DMS 273 (cell line): ENCODE measurements at regions not wholly inside any gene's neighbourhood (a gene's known extent, or its start where the extent isn't known, plus 50 kb on each side); places are given as distances from the start of the nearest gene placed in this dataset.

Experiments used
- DNase-seq: peaks from one replicate; lab custom pipeline; 2025; ENCODE audit not compliant: unreplicated experiment; lab: John Stamatoyannopoulos, UW

DNA sequence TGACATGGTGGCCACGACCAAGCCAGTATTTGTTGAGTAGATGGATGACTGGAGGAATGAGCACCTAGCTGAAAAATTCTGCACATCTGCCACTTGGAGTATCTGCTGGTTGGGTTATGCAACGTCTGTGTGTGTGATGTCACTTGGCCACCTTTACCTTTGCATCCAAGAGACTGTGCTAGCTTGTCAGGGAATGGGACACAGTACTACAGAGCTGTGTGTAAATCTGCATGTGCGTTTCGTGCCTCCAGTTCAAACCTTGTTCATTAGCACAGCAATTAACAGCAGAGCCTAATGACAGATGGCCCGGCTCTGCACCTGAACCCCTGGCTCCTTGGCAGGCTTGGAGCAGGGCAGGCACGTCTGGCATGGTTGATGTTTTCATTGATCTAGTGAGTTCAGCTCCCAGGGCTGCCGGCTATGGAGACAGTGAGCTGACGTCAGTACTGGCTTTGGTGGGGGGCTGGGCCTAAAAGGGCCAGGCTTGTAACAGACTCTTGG is 188.4 kb upstream of the NAV2 start:
- peak; percentile 78 for DNase-seq

GRCh38 chr11:19520681-19521080 is 192.0 kb upstream of the NAV2 start:
- DNase-seq: no peak

DNA sequence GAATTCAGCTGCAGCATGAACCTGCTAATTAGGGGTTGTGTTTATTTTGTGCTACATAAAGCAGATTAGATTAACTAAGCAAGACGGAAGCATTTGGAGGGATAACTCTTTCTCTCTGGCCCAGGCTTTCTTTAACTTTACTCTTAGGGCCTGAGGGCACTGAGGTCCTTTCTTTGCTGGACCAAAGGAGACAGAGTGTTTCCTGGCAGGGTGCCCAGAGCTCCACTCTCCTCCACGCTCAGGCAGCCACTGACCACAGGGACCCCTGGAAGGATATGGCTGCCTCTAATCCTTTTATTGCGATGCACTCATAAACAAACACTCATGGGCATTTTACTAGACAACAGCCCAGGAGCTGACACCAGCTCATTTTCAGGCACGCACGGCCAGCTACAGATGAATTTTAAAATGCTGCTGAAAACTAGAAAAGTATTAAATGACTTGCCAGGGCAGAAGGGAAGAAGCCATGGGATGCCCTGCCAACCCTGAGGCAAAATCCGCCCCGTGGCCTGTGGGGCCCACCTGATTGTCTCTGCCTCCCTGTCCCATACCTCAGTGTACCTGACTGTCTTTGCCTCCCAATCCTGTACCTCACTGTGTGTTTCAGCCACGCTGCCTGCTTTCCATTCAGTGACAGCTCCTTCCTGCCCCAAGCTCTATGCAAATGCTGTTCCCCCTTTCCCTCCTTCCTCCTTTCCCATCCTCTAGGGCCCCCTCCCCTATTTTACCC is 192.6 kb upstream of the NAV2 start:
- DNase-seq: no peak

- DNase-seq: no peak
Observed at GRCh38 chr11:19519353-19519752, 193.3 kb upstream of the NAV2 start.

DNA sequence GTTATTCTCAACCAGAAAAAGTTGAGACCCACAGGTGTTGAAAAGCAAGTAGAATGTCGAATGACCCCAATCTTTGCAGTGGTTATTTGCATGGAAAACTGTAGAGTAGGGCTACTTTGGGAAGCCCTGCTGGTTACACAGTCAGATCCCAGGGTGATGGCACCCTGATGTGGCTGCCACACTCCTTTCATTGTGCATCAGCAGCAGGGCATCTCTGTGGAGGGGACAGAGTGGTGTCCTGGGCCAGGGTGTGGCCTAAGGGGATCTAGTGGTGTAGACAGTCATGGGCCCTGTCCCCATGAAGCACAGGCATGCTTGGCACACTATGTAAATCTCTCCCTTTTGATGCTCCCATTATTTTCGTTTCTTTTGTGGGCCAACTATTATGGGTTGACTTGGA is 199.4 kb upstream of the NAV2 start:
- DNase-seq: no peak

GRCh38 chr11:19512618-19513017 is 200.0 kb upstream of the NAV2 start:
- no peak for DNase-seq

DNA sequence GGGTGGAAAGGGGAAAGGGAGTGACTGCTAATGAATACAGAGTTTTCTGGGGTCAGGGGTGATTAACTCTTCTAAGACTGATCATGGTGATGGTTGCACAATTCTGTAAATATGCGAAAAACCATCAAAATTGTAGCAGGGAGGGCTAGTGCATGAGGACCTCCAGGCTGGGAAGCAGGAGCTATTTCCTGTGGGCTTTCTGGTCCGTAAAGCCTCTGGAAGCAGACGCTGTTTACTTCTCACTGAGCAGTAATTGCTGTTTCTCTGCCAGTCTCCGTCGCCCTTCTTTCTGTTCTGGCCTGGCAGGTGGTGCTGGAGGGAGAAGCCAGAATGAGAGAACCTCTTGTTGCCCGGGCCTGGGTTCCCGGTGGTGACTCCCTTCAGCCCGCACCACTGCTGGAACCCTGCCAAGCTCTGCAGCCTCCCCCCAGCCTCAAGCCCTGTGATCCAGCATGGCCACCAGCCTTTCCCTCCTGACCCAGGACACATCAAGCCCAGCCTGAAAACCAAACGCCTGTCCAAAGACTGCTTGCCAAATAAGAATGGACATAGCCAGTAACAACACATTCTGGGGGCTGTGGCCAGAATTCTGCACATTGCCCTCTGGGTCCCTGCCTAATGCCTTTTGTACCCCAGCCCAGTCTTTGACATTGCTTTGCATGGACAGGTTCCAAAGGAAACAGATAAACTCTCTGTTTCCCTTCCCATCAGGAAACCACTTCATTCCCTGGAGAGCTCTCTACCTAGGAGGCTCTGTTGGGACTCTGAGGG is 201.0 kb upstream of the NAV2 start:
- peak; percentile 80 for DNase-seq

GRCh38 chr11:19511066-19511412 is 201.6 kb upstream of the NAV2 start:
- no peak for DNase-seq

- DNase-seq: no peak
Observed at GRCh38 chr11:19510468-19510867, 202.2 kb upstream of the NAV2 start.

DNA sequence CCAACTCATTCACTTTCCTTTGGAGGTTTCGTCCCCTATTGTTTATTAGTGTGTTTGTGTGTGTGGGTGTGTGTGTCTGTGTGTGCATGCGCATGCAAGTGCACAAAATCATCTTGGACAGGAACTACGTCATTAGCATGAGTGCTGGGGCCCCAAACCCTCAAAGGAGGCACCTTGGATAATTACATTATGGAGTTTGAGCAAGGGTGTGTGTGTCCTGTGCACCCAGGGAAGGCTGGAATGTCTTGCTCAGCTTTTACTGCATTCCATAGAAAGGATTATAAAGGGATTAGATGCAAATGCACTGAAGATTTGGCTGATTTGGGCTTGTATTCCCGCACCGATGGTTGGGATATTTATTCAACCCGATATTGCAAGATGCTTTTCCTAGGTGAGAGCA is 203.4 kb upstream of the NAV2 start:
- DNase-seq: no peak

- no peak for DNase-seq
Observed at GRCh38 chr11:19508165-19508564, 204.5 kb upstream of the NAV2 start.

GRCh38 chr11:19506816-19507486 is 205.7 kb upstream of the NAV2 start:
- DNase-seq: peak; percentile 57

DNA sequence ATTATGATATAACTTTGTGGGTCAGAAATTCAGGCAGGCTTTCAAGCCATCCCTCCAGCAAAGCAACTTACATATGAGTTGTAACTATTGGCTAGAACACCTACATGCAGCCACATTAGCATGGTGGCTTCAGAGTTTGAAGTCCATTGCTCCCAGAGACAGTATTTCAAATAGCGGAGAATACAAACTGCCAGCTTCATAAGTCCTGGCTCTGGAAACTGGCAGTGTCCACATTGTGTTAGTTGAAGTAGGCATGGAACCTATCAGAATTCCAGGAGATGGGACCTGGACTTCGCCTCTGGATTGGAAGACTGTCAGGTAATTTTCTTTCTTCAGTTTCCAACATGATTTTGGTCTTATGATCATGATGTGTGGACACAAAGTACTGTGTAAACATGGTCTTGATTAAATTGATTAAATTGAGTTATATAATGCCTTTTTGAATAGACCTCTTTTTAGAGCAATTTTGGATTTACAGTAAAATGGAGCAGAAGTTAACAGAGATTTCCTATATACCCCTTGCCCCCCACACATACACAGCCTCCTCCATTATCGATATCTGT is 209.9 kb upstream of the NAV2 start:
- DNase-seq: no peak

GRCh38 chr11:19501631-19502030 is 211.0 kb upstream of the NAV2 start:
- DNase-seq: no peak

DNA sequence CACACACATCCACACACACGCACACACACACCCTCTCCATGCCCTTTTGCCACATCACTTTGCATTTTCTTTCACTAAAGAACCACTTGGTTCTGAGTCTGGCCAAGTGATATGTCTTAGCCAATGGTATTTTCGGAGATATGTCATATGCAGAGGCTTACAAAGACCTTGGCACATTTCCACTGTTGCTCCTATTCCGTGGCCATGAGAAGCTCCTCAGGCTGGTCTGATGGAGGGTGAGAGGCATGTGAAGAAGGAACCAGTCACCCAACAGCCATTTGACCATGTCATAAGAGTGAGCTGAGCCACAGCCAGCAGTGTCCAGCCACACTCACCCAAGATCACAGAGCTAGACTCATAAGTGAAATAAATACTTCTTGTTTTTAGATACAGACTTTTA is 212.6 kb upstream of the NAV2 start:
- peak; percentile 1 for DNase-seq

DNA sequence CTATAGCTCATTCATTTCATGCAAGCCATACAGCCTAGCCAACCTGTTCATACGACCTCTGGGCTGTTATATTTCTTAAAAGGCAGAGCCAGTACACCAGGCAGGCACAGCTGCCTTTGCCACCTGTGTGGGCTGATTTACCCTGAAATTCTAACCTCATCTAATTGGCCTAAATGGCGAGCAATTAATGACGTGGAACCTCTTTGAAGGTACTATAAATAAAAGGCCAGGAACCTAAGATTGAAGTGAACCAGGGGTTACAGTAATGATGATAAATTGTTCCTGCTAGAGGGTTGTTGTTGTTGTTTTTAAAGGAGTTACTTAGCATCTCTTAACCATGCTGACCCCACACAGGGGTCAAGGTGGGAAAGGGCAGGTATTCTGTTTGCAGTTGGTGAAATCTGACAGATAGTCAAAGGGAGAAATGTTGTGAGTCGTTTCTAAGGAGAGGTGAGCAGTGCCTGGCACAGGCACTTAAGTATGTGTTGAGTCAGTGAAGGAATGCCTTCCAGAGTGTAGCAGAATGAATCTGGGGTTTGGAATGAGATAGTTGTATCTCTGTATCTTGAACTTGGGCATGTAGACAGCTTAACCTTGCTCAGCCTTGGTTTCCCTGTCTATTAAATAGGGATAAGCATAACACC is 213.5 kb upstream of the NAV2 start:
- DNase-seq: peak; percentile 52

DNA sequence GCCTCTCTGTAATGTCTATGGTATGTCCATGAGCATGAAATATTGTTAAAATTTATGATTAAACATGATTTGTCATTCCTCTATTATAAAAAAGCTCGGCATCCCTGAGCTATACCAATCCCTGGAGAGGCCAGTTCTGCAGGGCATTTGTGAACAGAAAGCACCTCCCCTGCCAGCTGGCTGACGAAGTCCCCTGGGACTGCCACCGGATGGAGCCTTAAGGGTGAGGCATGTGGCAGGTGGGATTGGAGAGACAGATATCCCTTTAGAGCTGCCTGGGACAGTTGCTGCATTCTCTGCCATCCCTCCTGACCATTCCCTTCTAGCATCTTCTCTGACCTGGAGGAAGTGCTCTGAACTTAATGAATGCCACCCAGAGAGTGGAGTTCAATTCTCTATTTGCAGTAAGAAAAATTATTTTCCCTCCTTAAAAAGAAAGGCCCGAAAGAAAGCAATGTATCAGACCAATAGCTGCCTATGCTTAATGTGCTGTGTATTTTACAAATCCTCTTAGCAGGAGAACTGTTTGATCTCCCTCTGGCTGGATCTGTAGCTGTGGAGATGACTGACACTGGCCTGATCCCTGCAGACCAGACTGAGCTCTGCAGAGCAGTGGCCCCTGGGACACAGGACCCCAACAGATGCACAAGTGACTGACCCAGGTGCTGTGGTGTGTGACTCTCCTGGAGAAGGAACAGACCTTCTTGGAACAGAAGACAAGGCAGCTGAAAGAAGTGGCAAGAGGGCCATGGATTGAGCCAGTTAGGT is 219.0 kb upstream of the NAV2 start:
- peak; percentile 70 for DNase-seq

DNA sequence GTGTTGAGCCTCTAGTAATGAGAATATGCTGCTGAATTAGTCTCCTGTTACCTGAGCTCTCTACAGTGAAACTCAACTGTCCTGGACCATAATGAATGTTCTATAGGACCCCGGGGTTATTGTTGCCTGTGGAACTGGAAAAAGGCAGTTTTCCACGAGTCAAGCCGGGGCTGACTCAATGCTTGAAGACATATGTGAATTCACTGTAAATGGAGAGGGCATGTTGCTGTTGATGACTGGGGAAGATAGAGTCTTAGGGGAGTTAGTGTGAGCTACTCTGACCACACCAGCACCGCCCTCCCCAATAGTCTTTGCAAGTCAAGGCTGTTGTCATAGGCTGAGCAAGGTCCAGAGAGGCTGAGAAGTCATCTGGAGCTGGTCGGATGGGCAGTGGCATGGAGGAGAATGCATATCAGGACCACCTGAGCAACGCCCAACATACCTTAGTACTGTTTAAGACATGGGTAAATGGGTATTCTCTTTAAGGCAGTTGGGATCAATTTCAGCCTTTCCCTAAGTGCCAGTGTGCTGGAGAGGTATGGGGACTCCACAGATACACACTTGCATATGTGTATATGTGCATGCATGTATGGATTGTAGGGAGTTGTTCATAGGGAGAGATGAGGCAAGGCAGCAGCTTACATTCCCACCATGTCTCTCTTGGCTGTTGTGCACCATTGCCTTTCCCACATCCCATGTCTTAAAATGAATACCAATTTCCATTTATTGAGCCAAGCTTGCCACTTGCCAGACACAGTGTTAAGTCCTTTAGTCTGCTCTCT is 230.1 kb upstream of the NAV2 start:
- DNase-seq: no peak

- no peak for DNase-seq
Observed at GRCh38 chr11:19480540-19480939, 232.1 kb upstream of the NAV2 start.

- DNase-seq: no peak
Observed at GRCh38 chr11:19478891-19479290, 233.7 kb upstream of the NAV2 start.
